Esophagus squamous epithelium (tissue), 5 donors: ENCODE measurements at regions not wholly inside any gene's neighbourhood (a gene's known extent, or its start where the extent isn't known, plus 50 kb on each side); places are given as distances from the start of the nearest gene placed in this dataset.

Experiments
- DNase-seq: peaks from one replicate; lab custom pipeline; 2025; lab: John Stamatoyannopoulos, UW
- H3K27ac ChIP-seq, 4 donors: fragments of 200-600 bp; sonication (generic); one replicate each; pipeline ENCODE4 v1.5.1; 2016 to 2019; ENCODE audit warnings: mild to moderate bottlenecking in 1 of 4
- H3K27me3 ChIP-seq, 4 donors: fragments of 200-600 bp; sonication (generic); 1 replicate in 3 of 4; 2 replicates in 1 of 4; pipeline versions ENCODE4 v1.5.1 to v1.6.0; 2017 to 2021; ENCODE audit warnings: antibody characterized with exemption in 1 of 4
- H3K36me3 ChIP-seq, 3 donors: fragments of 200-600 bp; sonication (generic); one replicate each; pipeline ENCODE4 v1.5.1; 2016 to 2019
- H3K4me1 ChIP-seq, 3 donors: fragments of 200-600 bp; sonication (generic); one replicate each; pipeline ENCODE4 v1.5.1; 2017 to 2019
- H3K4me3 ChIP-seq, 4 donors: fragments of 200-600 bp; sonication (generic); 1 replicate in 3 of 4; 2 replicates in 1 of 4; pipeline ENCODE4 v1.5.1; 2016 to 2019; ENCODE audit warnings: mild to moderate bottlenecking in 2 of 4, moderate library complexity in 1 of 4
- H3K9me3 ChIP-seq, 3 donors: fragments of 200-600 bp; sonication (generic); one replicate each; pipeline ENCODE4 v1.5.1; 2016 to 2019
- CTCF ChIP-seq, 6 experiments: fragments of 450-650 bp in 4 of 6; fragments of 200-600 bp in 2 of 6; sonication (generic) in 2 of 6; IDR thresholded peaks; one replicate each; pipeline ENCODE4 v1.5.1; 2016 to 2019; ENCODE audit warnings: antibody characterized with exemption in 6 of 6, mild to moderate bottlenecking in 4 of 6, moderate library complexity in 4 of 6
- POLR2A ChIP-seq, 4 donors: fragments of 450-650 bp; IDR thresholded peaks; one replicate each; pipeline ENCODE4 v1.6.1; 2017; ENCODE audit warnings: antibody characterized with exemption in 4 of 4, mild to moderate bottlenecking in 4 of 4, moderate library complexity in 3 of 4
- WGBS, 2 donors: methylation state at CpG; one replicate each; pipeline ENCODE4 v1.1.5; 2018; 5-methylcytosine and 5-hydroxymethylcytosine counted together
- intact Hi-C: fragments of 100-400 bp; cut with DNase I; formaldehyde crosslinking; loops from one replicate; pipeline ENCODE4 v1.15.0; 2022
- donor health status: DM: yes; HTN: yes; CAD: no.

- 42 to 52% methylated on average over 2 of the region's 2 CpGs for WGBS, 2 donors
- TF ChIP-seq POLR2A (IDR thresholded peaks at IDR 0.05) (no peak), CTCF (IDR thresholded peaks at IDR 0.05) (no peak)
These were observed 153.0 kb upstream of the SLC24A2 start for GRCh38 chr9:19941874-19942273.

GRCh38 chr9:19940811-19941535 lies 152.1 kb upstream of the SLC24A2 start:
- Histone ChIP-seq H3K4me1 (peaks cover 0 to 6% (median 0%) of the 10 kb centered on the region in 3 donors), H3K27ac (no peak overlapping the region), H3K27me3 (peaks cover 0 to 3% (median 0%) of the 10 kb centered on the region in 4 donors), H3K4me3 (no peak overlapping the region), H3K9me3 (no peaks in the 10 kb centered on the region), H3K36me3 (no peaks in the 10 kb centered on the region)
- TF ChIP-seq CTCF (IDR thresholded peaks at IDR 0.05) (no peak), POLR2A (IDR thresholded peaks at IDR 0.05) (no peak)
- no peak for DNase-seq
- WGBS, 2 donors = 65 to 83% methylated on average over 1 to 2 of the region's 2 CpGs
- intact Hi-C loops = no loop called here

More at GRCh38 chr9:19941874-19942273, 153.0 kb upstream of the SLC24A2 start:
- H3K4me3 ChIP-seq = no peak overlapping the region
- intact Hi-C loops = no loop called here
- H3K36me3 ChIP-seq = no peaks in the 10 kb centered on the region
- peaks cover 0 to 6% (median 0%) of the 10 kb centered on the region in 3 donors for H3K4me1 ChIP-seq
- no peaks in the 10 kb centered on the region for H3K9me3 ChIP-seq
- H3K27me3 ChIP-seq = peaks cover 0 to 3% (median 0%) of the 10 kb centered on the region in 4 donors
- no peak for DNase-seq
- no peak overlapping the region for H3K27ac ChIP-seq

- Histone ChIP-seq H3K36me3 (no peaks in the 10 kb centered on the region), H3K4me3 (no peak overlapping the region), H3K27ac (no peak overlapping the region), H3K9me3 (no peaks in the 10 kb centered on the region), H3K4me1 (peaks cover 0 to 10% (median 0%) of the 10 kb centered on the region in 3 donors), H3K27me3 (no peaks in the 10 kb centered on the region)
- intact Hi-C loops = no loop called here
- TF ChIP-seq POLR2A (IDR thresholded peaks at IDR 0.05) (no peak), CTCF (IDR thresholded peaks at IDR 0.05) (no peak)
- 39 to 60% methylated on average over 5 of the region's 5 CpGs for WGBS, 2 donors
- no peak for DNase-seq
These were observed 151.0 kb upstream of the SLC24A2 start for GRCh38 chr9:19939734-19940278.

GRCh38 chr9:19938990-19939733 lies 150.3 kb upstream of the SLC24A2 start:
- Histone ChIP-seq H3K4me1 (peaks cover 0 to 16% (median 0%) of the 10 kb centered on the region in 3 donors), H3K27ac (no peak overlapping the region), H3K27me3 (no peaks in the 10 kb centered on the region), H3K4me3 (no peak overlapping the region), H3K9me3 (no peaks in the 10 kb centered on the region), H3K36me3 (no peaks in the 10 kb centered on the region)
- intact Hi-C loops = no loop called here
- TF ChIP-seq CTCF (IDR thresholded peaks at IDR 0.05) = no peak
- TF ChIP-seq POLR2A (IDR thresholded peaks at IDR 0.05) = no peak
- no peak for DNase-seq
- 74 to 77% methylated on average over 6 of the region's 6 CpGs for WGBS, 2 donors

- TF ChIP-seq POLR2A (IDR thresholded peaks at IDR 0.05) = no peak
- TF ChIP-seq CTCF (IDR thresholded peaks at IDR 0.05) = no peak
- DNase-seq = no peak
- WGBS, 2 donors = 76 to 86% methylated on average over 1 of the region's 1 CpG
These were observed 148.3 kb upstream of the SLC24A2 start for GRCh38 chr9:19937121-19937520.

More at GRCh38 chr9:19937121-19937520, 148.3 kb upstream of the SLC24A2 start:
- Histone ChIP-seq H3K4me3 (no peak overlapping the region), H3K4me1 (peaks cover 0 to 18% (median 0%) of the 10 kb centered on the region in 3 donors), H3K27me3 (no peaks in the 10 kb centered on the region), H3K9me3 (no peaks in the 10 kb centered on the region), H3K27ac (no peak overlapping the region), H3K36me3 (no peaks in the 10 kb centered on the region)
- intact Hi-C loops = no loop called here
